ENCODE measurements at regions not wholly inside any gene's neighbourhood (a gene's known extent, or its start where the extent isn't known, plus 50 kb on each side); places are given as distances from the start of the nearest gene placed in this dataset.

GRCh38 chr5:101796427-101796826 lies 499.7 kb downstream of the SLCO4C1 start:
- no peaks in the 10 kb centered on the region for H3K36me3 ChIP-seq
- no peak overlapping the region for H3K27ac ChIP-seq
- no peaks in the 10 kb centered on the region for H3K27me3 ChIP-seq
- no peak for TF ChIP-seq CTCF (IDR thresholded peaks at IDR 0.05; ENCODE audit: low read depth, low read length)
- H3K4me1 ChIP-seq (ENCODE audit: low read depth): no peaks in the 10 kb centered on the region
- H3K9me3 ChIP-seq (ENCODE audit: low read depth): no peaks in the 10 kb centered on the region
- no peak overlapping the region for H3K4me3 ChIP-seq
- DNase-seq (ENCODE audit: low read depth in 1 of 2, low spot score in 1 of 2): no peak

- Histone ChIP-seq H3K27me3 (no peaks in the 10 kb centered on the region), H3K9me3 (ENCODE audit: low read depth) (no peaks in the 10 kb centered on the region), H3K27ac (no peak overlapping the region), H3K4me3 (no peak overlapping the region), H3K4me1 (ENCODE audit: low read depth) (no peaks in the 10 kb centered on the region), H3K36me3 (no peaks in the 10 kb centered on the region)
- TF ChIP-seq CTCF (IDR thresholded peaks at IDR 0.05; ENCODE audit: low read depth, low read length): no peak
- no peak for DNase-seq (ENCODE audit: low read depth in 1 of 2, low spot score in 1 of 2)
These were observed 507.3 kb downstream of the SLCO4C1 start for GRCh38 chr5:101788797-101789196.

- no peaks in the 10 kb centered on the region for H3K36me3 ChIP-seq
- DNase-seq (ENCODE audit: low read depth in 1 of 2, low spot score in 1 of 2): no peak
- no peaks in the 10 kb centered on the region for H3K27me3 ChIP-seq
- no peak for TF ChIP-seq CTCF (IDR thresholded peaks at IDR 0.05; ENCODE audit: low read depth, low read length)
- no peak overlapping the region for H3K4me3 ChIP-seq
- H3K27ac ChIP-seq: no peak overlapping the region
- H3K4me1 ChIP-seq (ENCODE audit: low read depth): no peaks in the 10 kb centered on the region
- no peaks in the 10 kb centered on the region for H3K9me3 ChIP-seq (ENCODE audit: low read depth)
These were observed 511.0 kb downstream of the SLCO4C1 start for GRCh38 chr5:101785090-101785489.

GRCh38 chr5:101783241-101784013 lies 512.7 kb downstream of the SLCO4C1 start:
- Histone ChIP-seq H3K27ac (no peak overlapping the region), H3K36me3 (no peaks in the 10 kb centered on the region), H3K9me3 (ENCODE audit: low read depth) (no peaks in the 10 kb centered on the region), H3K4me1 (ENCODE audit: low read depth) (no peaks in the 10 kb centered on the region), H3K27me3 (no peaks in the 10 kb centered on the region), H3K4me3 (no peak overlapping the region)
- no peak for TF ChIP-seq CTCF (IDR thresholded peaks at IDR 0.05; ENCODE audit: low read depth, low read length)
- DNase-seq (ENCODE audit: low read depth in 1 of 2, low spot score in 1 of 2): no peak

GRCh38 chr5:101782352-101783103 lies 513.6 kb downstream of the SLCO4C1 start:
- no peak overlapping the region for H3K27ac ChIP-seq
- no peaks in the 10 kb centered on the region for H3K36me3 ChIP-seq

More at GRCh38 chr5:101782352-101783103, 513.6 kb downstream of the SLCO4C1 start:
- no peaks in the 10 kb centered on the region for H3K27me3 ChIP-seq
- no peak for TF ChIP-seq CTCF (IDR thresholded peaks at IDR 0.05; ENCODE audit: low read depth, low read length)
- no peaks in the 10 kb centered on the region for H3K9me3 ChIP-seq (ENCODE audit: low read depth)
- H3K4me3 ChIP-seq: no peak overlapping the region
- no peak for DNase-seq (ENCODE audit: low read depth in 1 of 2, low spot score in 1 of 2)
- no peaks in the 10 kb centered on the region for H3K4me1 ChIP-seq (ENCODE audit: low read depth)

Measured in cardiac muscle cell (in vitro differentiated cells and primary cell).